Uterus (tissue), 2 donors: ENCODE measurements at regions not wholly inside any gene's neighbourhood (a gene's known extent, or its start where the extent isn't known, plus 50 kb on each side); places are given as distances from the start of the nearest gene placed in this dataset.

Experiments used
- CTCF ChIP-seq, 4 experiments: fragments of 200-600 bp in 2 of 4; fragments of 450-650 bp in 2 of 4; sonication (generic) in 2 of 4; IDR thresholded peaks; one replicate each; pipeline ENCODE4 v1.5.1; 2016 to 2019; ENCODE audit warnings: antibody characterized with exemption in 4 of 4, mild to moderate bottlenecking in 2 of 4, moderate library complexity in 1 of 4
- POLR2A ChIP-seq, 2 donors: fragments of 450-650 bp; IDR thresholded peaks; one replicate each; pipeline ENCODE4 v1.6.1; 2016; ENCODE audit warnings: antibody characterized with exemption in 2 of 2, mild to moderate bottlenecking in 1 of 2, moderate library complexity in 1 of 2

GRCh38 chr12:100043631-100044030 lies 58.9 kb upstream of the ANKS1B start:
- TF ChIP-seq CTCF (IDR thresholded peaks at IDR 0.05), result no peak
- no peak for TF ChIP-seq POLR2A (IDR thresholded peaks at IDR 0.05)
